Neural cell (in vitro differentiated cells): ENCODE measurements at regions not wholly inside any gene's neighbourhood (a gene's known extent, or its start where the extent isn't known, plus 50 kb on each side); places are given as distances from the start of the nearest gene placed in this dataset.

Experiments used
- H2AFZ ChIP-seq: fragments of 200-600, 300-800 bp; sonication (generic), shearing (Covaris generic); 2 replicates; pipeline ENCODE4 v1.6.0; 2014; ENCODE audit warnings: low read depth, mild to moderate bottlenecking, antibody characterized with exemption, low read length, moderate library complexity
- H3F3A ChIP-seq: fragments of 200-600 bp; shearing (Covaris generic); 2 replicates; pipeline ENCODE4 v1.6.1; 2016; ENCODE audit warnings: mild to moderate bottlenecking, moderate library complexity, mixed read lengths, antibody characterized with exemption, low read length; ENCODE audit not compliant: insufficient read depth, poor library complexity, severe bottlenecking
- H3K27ac ChIP-seq: fragments of 200-600, 300-800 bp; sonication (generic), shearing (Covaris generic); 2 replicates; pipeline ENCODE4 v1.5.1; 2014; ENCODE audit warnings: mild to moderate bottlenecking, low read length, moderate library complexity
- H3K27me3 ChIP-seq: fragments of 300-800, 200-600 bp; sonication (generic), shearing (Covaris generic); 2 replicates; pipeline ENCODE4 v1.6.0; 2014; ENCODE audit warnings: mild to moderate bottlenecking, low read depth, low read length, moderate library complexity; ENCODE audit not compliant: insufficient read depth
- H3K36me3 ChIP-seq: fragments of 300-800, 200-600 bp; sonication (generic), shearing (Covaris generic); 2 replicates; pipeline ENCODE4 v1.5.1; 2014; ENCODE audit warnings: mild to moderate bottlenecking, antibody characterized with exemption, low read length, moderate library complexity; ENCODE audit not compliant: insufficient read depth
- H3K4me2 ChIP-seq: fragments of 300-800, 200-600 bp; sonication (generic), shearing (Covaris generic); 2 replicates; pipeline ENCODE4 v1.6.0; 2014; ENCODE audit warnings: mild to moderate bottlenecking, low read length
- H3K4me3 ChIP-seq: fragments of 300-800, 200-600 bp; sonication (generic), shearing (Covaris generic); 2 replicates; pipeline ENCODE4 v1.5.1; 2014; ENCODE audit warnings: mild to moderate bottlenecking, low read length, moderate library complexity
- H3K79me2 ChIP-seq: fragments of 200-600 bp; shearing (Covaris generic); replicated peaks from 2 replicates; pipeline ENCODE4 v1.6.0; 2014; ENCODE audit warnings: mild to moderate bottlenecking, low read length, moderate library complexity; ENCODE audit not compliant: insufficient read depth
- H3K9ac ChIP-seq: fragments of 300-800, 200-600 bp; sonication (generic), shearing (Covaris generic); 2 replicates; pipeline ENCODE4 v1.6.1; 2016; ENCODE audit warnings: mild to moderate bottlenecking, low read length, mixed read lengths
- H3K9me2 ChIP-seq: fragments of 200-600 bp; shearing (Covaris generic); 2 replicates; pipeline ENCODE4 v1.6.1; 2016; ENCODE audit warnings: mild to moderate bottlenecking, low read length, mixed read lengths; ENCODE audit not compliant: insufficient read depth
- H3K9me3 ChIP-seq: fragments of 200-600, 300-800 bp; sonication (generic), shearing (Covaris generic); 2 replicates; pipeline ENCODE4 v1.6.1; 2016; ENCODE audit warnings: mild to moderate bottlenecking, mixed run types, low read length, moderate library complexity, mixed read lengths
- H4K20me1 ChIP-seq: fragments of 200-600 bp; shearing (Covaris generic); 2 replicates; pipeline ENCODE4 v1.6.1; 2016; ENCODE audit warnings: mild to moderate bottlenecking, mixed run types; ENCODE audit not compliant: insufficient read depth
- EP300 ChIP-seq: fragments of 450-650 bp; conservative IDR thresholded peaks from 2 replicates; pipeline ENCODE4 v1.6.1; 2014; ENCODE audit warnings: antibody characterized with exemption, mild to moderate bottlenecking, moderate library complexity; ENCODE audit not compliant: poor library complexity, severe bottlenecking
- EZH2 ChIP-seq: fragments of 200-600, 300-800 bp; shearing (Covaris generic), sonication (generic); IDR thresholded peaks from 2 replicates; pipeline ENCODE4 v1.6.1; 2014; ENCODE audit warnings: antibody characterized with exemption, low read length, borderline replicate concordance, mild to moderate bottlenecking; ENCODE audit not compliant: insufficient read depth, poor library complexity, severe bottlenecking
- MXI1 ChIP-seq: fragments of 450-650 bp; conservative IDR thresholded peaks from 2 replicates; pipeline ENCODE4 v1.6.1; 2014; ENCODE audit warnings: antibody characterized with exemption, mild to moderate bottlenecking; ENCODE audit not compliant: poor library complexity, severe bottlenecking
- POLR2AphosphoS5 ChIP-seq: IDR thresholded peaks from 2 replicates; pipeline ENCODE4 v1.6.1; 2012
- RAD21 ChIP-seq: fragments of 450-650 bp; conservative IDR thresholded peaks from 2 replicates; pipeline ENCODE4 v1.6.1; 2014; ENCODE audit warnings: antibody characterized with exemption, mild to moderate bottlenecking, moderate library complexity
- SMC3 ChIP-seq: fragments of 450-650 bp; conservative IDR thresholded peaks from 2 replicates; pipeline ENCODE4 v1.6.1; 2014; ENCODE audit warnings: antibody characterized with exemption, mild to moderate bottlenecking, moderate library complexity; ENCODE audit not compliant: poor library complexity
- TAF1 ChIP-seq: IDR thresholded peaks from 2 replicates; pipeline ENCODE4 v1.6.1; 2012; ENCODE audit warnings: low read depth
- TF ChIP-seq, protein P1 (sequence below): fragments of 450-650 bp; IDR thresholded peaks from 2 replicates; pipeline ENCODE4 v1.5.1; 2014; ENCODE audit warnings: antibody characterized with exemption, mild to moderate bottlenecking, moderate library complexity; ENCODE audit not compliant: poor library complexity, severe bottlenecking
- TF ChIP-seq, protein P2 (sequence below): IDR thresholded peaks from 2 replicates; pipeline ENCODE4 v1.6.1; 2012; ENCODE audit warnings: borderline replicate concordance

DNA sequence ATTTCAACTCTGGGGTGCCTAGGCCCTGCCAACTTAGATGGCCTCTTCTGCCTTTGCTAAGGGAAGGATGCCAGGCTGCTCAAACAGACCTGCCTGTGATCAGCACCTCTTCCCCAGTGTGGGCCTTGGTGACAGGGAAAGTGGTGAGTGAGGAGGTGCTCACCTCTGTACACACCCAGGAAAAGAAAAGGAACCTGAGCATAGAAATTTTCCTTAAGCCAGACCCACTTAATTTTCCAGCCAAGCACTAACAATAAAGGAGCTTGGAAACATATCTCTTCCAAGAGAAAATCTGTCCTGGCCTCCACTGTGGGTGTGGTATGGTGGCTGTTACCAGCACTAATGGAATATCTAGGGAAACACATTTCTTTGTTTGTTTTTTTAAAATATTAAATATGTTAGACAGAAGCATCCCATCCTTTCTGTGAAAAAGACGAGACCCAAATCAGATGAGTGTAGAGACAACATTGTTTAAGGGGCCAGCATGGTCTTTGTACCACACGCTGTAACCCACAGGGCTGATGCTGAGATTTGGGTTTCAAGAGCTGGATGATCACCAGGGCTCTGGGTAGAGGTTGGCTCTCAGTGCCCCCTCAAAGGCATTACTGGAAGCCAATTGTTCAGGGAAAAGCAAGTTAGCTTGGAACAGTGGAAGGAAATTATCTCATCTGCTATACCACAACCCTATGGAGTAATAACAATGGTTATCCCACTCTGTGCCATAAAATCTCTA lies 472.2 kb downstream of the INSC start:
- Histone ChIP-seq H3K79me2 (no peaks in the 10 kb centered on the region), H3K9me2 (no peaks in the 10 kb centered on the region), H3K36me3 (no peaks in the 10 kb centered on the region)

DNA sequence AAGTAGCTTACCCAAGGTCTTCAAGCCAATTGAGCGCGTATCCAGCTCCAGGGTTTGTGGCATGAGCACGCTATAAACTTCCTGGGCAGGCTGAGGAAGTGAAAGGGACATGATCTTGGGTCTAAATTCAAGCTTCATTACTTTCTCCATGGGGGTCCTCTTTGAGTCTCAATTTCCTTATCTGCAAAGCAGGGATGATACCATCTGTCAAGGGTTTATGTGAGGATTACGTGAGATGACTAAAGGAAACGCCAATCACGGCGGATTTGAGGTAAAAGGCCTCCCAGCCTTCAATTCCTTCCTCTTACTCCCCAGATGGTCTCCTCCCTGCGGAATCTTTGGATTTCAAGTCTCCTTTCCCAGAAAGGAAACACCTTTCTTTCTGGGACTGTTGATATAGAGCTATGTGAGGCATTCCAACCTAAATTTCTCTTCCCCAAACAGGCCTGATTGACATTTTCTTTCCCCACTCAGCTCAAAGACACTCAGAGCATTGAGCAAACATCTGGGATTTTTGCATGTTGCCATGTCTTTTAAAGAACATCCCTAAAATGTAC lies 474.4 kb downstream of the INSC start:
- H3K79me2 ChIP-seq = no peaks in the 10 kb centered on the region
- H4K20me1 ChIP-seq = no peaks in the 10 kb centered on the region
- no peaks in the 10 kb centered on the region for H3K36me3 ChIP-seq
- no peak for TF ChIP-seq RAD21
- no peak for TF ChIP-seq SMC3
- TF ChIP-seq, protein P1, sequence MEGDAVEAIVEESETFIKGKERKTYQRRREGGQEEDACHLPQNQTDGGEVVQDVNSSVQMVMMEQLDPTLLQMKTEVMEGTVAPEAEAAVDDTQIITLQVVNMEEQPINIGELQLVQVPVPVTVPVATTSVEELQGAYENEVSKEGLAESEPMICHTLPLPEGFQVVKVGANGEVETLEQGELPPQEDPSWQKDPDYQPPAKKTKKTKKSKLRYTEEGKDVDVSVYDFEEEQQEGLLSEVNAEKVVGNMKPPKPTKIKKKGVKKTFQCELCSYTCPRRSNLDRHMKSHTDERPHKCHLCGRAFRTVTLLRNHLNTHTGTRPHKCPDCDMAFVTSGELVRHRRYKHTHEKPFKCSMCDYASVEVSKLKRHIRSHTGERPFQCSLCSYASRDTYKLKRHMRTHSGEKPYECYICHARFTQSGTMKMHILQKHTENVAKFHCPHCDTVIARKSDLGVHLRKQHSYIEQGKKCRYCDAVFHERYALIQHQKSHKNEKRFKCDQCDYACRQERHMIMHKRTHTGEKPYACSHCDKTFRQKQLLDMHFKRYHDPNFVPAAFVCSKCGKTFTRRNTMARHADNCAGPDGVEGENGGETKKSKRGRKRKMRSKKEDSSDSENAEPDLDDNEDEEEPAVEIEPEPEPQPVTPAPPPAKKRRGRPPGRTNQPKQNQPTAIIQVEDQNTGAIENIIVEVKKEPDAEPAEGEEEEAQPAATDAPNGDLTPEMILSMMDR = no peak
- H3K9me3 ChIP-seq = no peaks in the 10 kb centered on the region
- no peaks in the 10 kb centered on the region for H3F3A ChIP-seq
- H2AFZ ChIP-seq = no peak overlapping the region
- H3K27me3 ChIP-seq = no peaks in the 10 kb centered on the region
- H3K9ac ChIP-seq = no peak overlapping the region
- no peak overlapping the region for H3K27ac ChIP-seq
- no peak overlapping the region for H3K4me3 ChIP-seq
- no peak overlapping the region for H3K4me2 ChIP-seq
- H3K9me2 ChIP-seq = no peaks in the 10 kb centered on the region

More for the DNA sequence above, 472.2 kb downstream of the INSC start:
- H4K20me1 ChIP-seq = no peaks in the 10 kb centered on the region
- no peak for TF ChIP-seq EZH2
- no peak for TF ChIP-seq POLR2AphosphoS5
- TF ChIP-seq RAD21 = no peak
- no peaks in the 10 kb centered on the region for H3K9me3 ChIP-seq
- no peaks in the 10 kb centered on the region for H3F3A ChIP-seq
- H3K27me3 ChIP-seq = no peaks in the 10 kb centered on the region
- H3K4me3 ChIP-seq = no peak overlapping the region
- no peak overlapping the region for H3K27ac ChIP-seq
- H3K4me2 ChIP-seq = no peak overlapping the region
- no peak overlapping the region for H2AFZ ChIP-seq
- H3K9ac ChIP-seq = no peak overlapping the region

DNA sequence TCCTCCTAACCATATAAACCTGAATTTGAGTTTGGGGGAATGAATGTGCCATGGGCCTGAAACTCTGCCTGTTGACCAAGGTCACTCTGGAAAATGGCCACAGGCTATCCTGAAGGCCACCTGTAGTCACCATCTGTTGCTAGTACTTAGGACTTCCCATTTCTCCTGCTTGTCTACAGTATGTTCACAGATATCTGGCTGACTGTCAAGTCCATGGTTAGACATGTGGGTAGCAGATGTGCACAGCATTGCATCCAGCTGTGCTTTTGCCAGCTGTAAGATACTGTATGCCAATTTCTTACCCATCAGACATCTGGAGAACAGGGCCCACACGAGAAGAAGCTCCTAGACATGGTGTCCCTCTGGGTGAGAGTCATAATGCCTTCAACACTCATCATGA lies 475.4 kb downstream of the INSC start:
- H3K9ac ChIP-seq = no peak overlapping the region
- H3K36me3 ChIP-seq = no peaks in the 10 kb centered on the region
- no peaks in the 10 kb centered on the region for H4K20me1 ChIP-seq
- no peaks in the 10 kb centered on the region for H3K9me2 ChIP-seq
- no peaks in the 10 kb centered on the region for H3K79me2 ChIP-seq
- H3F3A ChIP-seq = no peaks in the 10 kb centered on the region
- peaks cover 2% of the 10 kb centered on the region for H3K9me3 ChIP-seq
- no peak for TF ChIP-seq RAD21
- no peak overlapping the region for H3K4me3 ChIP-seq
- no peak overlapping the region for H3K27ac ChIP-seq
- H3K4me2 ChIP-seq = no peak overlapping the region
- H3K27me3 ChIP-seq = no peaks in the 10 kb centered on the region
- no peak overlapping the region for H2AFZ ChIP-seq

DNA sequence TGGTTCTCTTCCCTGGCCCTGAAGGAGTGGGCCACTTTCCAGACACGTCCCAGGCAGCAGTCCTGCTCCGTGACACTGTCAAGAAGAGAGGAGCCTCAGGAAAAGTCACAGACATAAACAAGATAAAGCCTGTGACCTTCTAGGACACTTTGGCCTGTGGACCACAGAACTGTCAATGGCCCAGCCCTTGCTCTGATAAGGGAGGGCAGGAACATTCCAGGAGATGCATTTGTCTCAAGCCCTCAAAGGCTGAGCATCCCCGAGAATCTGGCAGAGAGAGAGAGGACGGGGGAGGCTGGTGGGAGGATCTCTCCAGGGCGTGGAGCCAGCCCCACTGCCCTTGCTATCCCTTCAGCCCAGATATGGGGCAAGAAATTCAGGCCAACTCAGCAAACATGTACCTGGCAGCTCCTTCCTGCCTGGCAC lies 476.4 kb downstream of the INSC start:
- Histone ChIP-seq H2AFZ (no peak overlapping the region), H3F3A (no peaks in the 10 kb centered on the region), H3K4me3 (no peak overlapping the region), H3K9me3 (peaks cover 2% of the 10 kb centered on the region), H3K27ac (no peak overlapping the region), H3K4me2 (no peak overlapping the region), H3K9me2 (no peaks in the 10 kb centered on the region), H3K9ac (no peak overlapping the region), H3K27me3 (no peaks in the 10 kb centered on the region), H3K36me3 (no peaks in the 10 kb centered on the region), H4K20me1 (no peaks in the 10 kb centered on the region), H3K79me2 (no peaks in the 10 kb centered on the region)
- TF ChIP-seq, protein P2, sequence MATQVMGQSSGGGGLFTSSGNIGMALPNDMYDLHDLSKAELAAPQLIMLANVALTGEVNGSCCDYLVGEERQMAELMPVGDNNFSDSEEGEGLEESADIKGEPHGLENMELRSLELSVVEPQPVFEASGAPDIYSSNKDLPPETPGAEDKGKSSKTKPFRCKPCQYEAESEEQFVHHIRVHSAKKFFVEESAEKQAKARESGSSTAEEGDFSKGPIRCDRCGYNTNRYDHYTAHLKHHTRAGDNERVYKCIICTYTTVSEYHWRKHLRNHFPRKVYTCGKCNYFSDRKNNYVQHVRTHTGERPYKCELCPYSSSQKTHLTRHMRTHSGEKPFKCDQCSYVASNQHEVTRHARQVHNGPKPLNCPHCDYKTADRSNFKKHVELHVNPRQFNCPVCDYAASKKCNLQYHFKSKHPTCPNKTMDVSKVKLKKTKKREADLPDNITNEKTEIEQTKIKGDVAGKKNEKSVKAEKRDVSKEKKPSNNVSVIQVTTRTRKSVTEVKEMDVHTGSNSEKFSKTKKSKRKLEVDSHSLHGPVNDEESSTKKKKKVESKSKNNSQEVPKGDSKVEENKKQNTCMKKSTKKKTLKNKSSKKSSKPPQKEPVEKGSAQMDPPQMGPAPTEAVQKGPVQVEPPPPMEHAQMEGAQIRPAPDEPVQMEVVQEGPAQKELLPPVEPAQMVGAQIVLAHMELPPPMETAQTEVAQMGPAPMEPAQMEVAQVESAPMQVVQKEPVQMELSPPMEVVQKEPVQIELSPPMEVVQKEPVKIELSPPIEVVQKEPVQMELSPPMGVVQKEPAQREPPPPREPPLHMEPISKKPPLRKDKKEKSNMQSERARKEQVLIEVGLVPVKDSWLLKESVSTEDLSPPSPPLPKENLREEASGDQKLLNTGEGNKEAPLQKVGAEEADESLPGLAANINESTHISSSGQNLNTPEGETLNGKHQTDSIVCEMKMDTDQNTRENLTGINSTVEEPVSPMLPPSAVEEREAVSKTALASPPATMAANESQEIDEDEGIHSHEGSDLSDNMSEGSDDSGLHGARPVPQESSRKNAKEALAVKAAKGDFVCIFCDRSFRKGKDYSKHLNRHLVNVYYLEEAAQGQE = no peak
- TF ChIP-seq, protein P1 = no peak
- TF ChIP-seq TAF1 = no peak
- no peak for TF ChIP-seq MXI1
- no peak for TF ChIP-seq EZH2
- TF ChIP-seq EP300 = no peak
